ENCODE measurements at regions not wholly inside any gene's neighbourhood (a gene's known extent, or its start where the extent isn't known, plus 50 kb on each side); places are given as distances from the start of the nearest gene placed in this dataset.

DNA sequence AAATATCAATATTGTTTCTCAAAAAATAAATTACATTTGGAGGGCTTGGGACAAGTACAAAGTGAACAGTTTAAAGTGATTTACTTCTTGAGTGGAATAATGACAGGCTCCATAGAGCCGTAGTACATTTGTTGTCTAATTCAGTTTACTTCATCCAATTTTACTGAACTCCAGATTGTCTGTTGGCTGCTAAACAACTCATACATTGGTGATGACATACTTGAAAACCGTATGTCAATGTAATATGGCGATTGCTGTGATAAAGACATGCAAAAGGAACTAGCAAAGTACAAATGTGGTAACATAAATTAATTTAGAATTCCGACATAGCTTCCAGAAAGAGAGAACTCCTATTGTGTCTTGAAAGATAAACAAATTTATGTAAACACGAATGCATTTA is 1197.5 kb upstream of the CDH18 start:
- no peak for TF ChIP-seq CTCF (IDR thresholded peaks at IDR 0.05; ENCODE audit: low read length, missing control alignments)
- H3K4me3 ChIP-seq (replicated peaks; ENCODE audit: low read depth, low read length): no peak overlapping the region
- DNase-seq (ENCODE audit: low read depth): no peak

DNA sequence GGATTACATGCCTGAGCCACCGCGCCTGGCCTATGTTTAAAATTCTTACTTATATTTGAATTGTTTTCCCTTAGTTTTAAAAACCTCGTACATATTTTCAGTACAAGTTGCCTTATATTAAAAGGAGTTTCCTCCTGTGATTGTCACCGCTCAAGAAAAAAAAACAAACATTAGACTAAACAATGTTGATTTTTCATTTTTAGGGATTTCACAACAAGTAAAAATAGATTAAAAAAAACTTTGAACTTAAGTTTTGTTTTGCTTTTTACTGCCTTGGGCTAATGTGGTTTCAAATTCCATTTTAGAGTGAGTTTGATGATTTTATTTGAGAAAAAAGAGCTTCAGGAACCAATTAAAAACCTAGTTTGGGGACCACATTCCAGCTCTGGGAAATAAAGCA is 1196.6 kb upstream of the CDH18 start:
- no peak for TF ChIP-seq CTCF (IDR thresholded peaks at IDR 0.05; ENCODE audit: low read length, missing control alignments)
- no peak for DNase-seq (ENCODE audit: low read depth)
- H3K4me3 ChIP-seq (replicated peaks; ENCODE audit: low read depth, low read length): no peak overlapping the region

- H3K4me3 ChIP-seq (replicated peaks; ENCODE audit: low read depth, low read length): no peak overlapping the region
- no peak for DNase-seq (ENCODE audit: low read depth)
- no peak for TF ChIP-seq CTCF (IDR thresholded peaks at IDR 0.05; ENCODE audit: low read length, missing control alignments)
These were observed 1193.7 kb upstream of the CDH18 start for GRCh38 chr5:21181609-21182125.

DNA sequence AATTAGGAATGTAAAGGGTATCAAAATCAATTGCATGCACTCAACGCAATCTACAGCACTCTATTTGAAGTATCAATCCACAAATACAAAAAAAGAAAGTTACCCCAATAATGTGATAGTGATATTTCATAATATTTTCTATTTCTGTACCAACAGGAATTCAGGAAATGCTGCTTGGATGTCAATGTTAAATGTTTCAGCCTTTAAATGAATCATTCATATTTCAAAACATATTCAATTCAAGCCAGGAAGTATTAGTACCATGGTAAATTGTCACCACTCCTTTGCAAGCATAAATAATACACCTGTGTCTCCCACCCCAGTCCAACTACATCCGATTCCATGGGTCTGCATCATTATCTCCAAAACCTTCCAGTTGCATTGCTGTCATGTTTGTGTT is 1185.5 kb upstream of the CDH18 start:
- H3K4me3 ChIP-seq (replicated peaks; ENCODE audit: low read depth, low read length): no peak overlapping the region
- DNase-seq (ENCODE audit: low read depth): peak; percentile 38
- TF ChIP-seq CTCF (IDR thresholded peaks at IDR 0.05; ENCODE audit: low read length, missing control alignments): no peak

- H3K4me3 ChIP-seq (replicated peaks; ENCODE audit: low read depth, low read length): no peak overlapping the region
- no peak for TF ChIP-seq CTCF (IDR thresholded peaks at IDR 0.05; ENCODE audit: low read length, missing control alignments)
- DNase-seq (ENCODE audit: low read depth): no peak
These were observed 1185.0 kb upstream of the CDH18 start for GRCh38 chr5:21173036-21173435.

GRCh38 chr5:21171038-21171437 is 1183.0 kb upstream of the CDH18 start:
- DNase-seq (ENCODE audit: low read depth): no peak
- no peak for TF ChIP-seq CTCF (IDR thresholded peaks at IDR 0.05; ENCODE audit: low read length, missing control alignments)
- no peak overlapping the region for H3K4me3 ChIP-seq (replicated peaks; ENCODE audit: low read depth, low read length)

DNA sequence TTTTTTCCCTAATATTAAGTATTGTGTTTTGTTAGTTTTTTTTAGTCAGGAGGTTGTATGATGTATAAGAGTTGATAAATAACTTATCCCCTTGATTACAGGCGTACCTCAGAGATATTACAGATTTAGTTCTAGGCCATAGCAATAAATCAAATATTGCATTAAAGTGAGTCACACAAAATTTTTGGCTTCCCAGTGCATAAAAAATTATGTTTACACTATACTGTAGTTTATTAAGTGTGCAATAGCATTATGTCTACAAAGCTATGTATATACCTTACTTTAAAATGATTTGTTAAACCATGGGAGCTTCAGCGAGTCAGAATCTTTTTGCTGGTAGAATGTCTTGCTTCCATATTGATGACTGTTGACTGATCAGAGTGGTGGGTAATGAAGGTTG is 1180.6 kb upstream of the CDH18 start:
- no peak for TF ChIP-seq CTCF (IDR thresholded peaks at IDR 0.05; ENCODE audit: low read length, missing control alignments)
- no peak overlapping the region for H3K4me3 ChIP-seq (replicated peaks; ENCODE audit: low read depth, low read length)
- no peak for DNase-seq (ENCODE audit: low read depth)
